Panc1 (cell line): ENCODE measurements at regions not wholly inside any gene's neighbourhood (a gene's known extent, or its start where the extent isn't known, plus 50 kb on each side); places are given as distances from the start of the nearest gene placed in this dataset.

Experiments
- ATAC-seq: fragments of 200-7000 bp; cut with Tn5 transposase; 2 replicates; pipeline ENCODE4 v1.9.1; 2020; ENCODE audit warnings: mild to moderate bottlenecking, moderate library complexity
- BruUV-seq: library from RNA; stranded (reverse); fragments of 400-500 nt; replicated peaks from 2 replicates; lab custom pipeline; 2021; lab: Mats Ljungman, UMichigan
- CTCF ChIA-PET: fragments of 300-600 bp; sonication (Branson Sonifier 250); formaldehyde crosslinking; loops from one replicate; lab custom pipeline; 2022; ENCODE audit warnings: antibody characterized with exemption; lab: Charles Lee
- POLR2A ChIA-PET: fragments of 300-600 bp; sonication (Branson Sonifier 250); formaldehyde crosslinking; loops from one replicate; lab custom pipeline; 2022; ENCODE audit warnings: antibody characterized with exemption; lab: Charles Lee
- DNase-seq: peaks from one replicate; pipeline ENCODE4 v3.0.0-alpha.2; 2010; ENCODE audit warnings: low read depth, low spot score
- H3K27ac ChIP-seq: 2 replicates; pipeline ENCODE4 v1.5.1; 2011; ENCODE audit warnings: mild to moderate bottlenecking, low read length, inconsistent platforms
- H3K27me3 ChIP-seq: fragments of 200-500 bp; sonication (Bioruptor generic); 2 replicates; pipeline ENCODE4 v1.6.0; 2014; ENCODE audit warnings: low read length, inconsistent platforms; ENCODE audit not compliant: control insufficient read depth, insufficient read depth
- H3K36me3 ChIP-seq: fragments of 200-500 bp; sonication (Bioruptor generic); 2 replicates; pipeline ENCODE4 v1.5.1; 2014; ENCODE audit warnings: inconsistent platforms, mild to moderate bottlenecking, low read length, moderate library complexity; ENCODE audit not compliant: control insufficient read depth, insufficient read depth
- H3K4me1 ChIP-seq: 2 replicates; pipeline ENCODE4 v1.5.1; 2011; ENCODE audit warnings: inconsistent platforms, mild to moderate bottlenecking, low read length, moderate library complexity; ENCODE audit not compliant: control insufficient read depth, insufficient read depth
- H3K4me3 ChIP-seq, 2 experiments: 2 replicates each; pipeline ENCODE4 v1.5.1; 2011 to 2012; ENCODE audit warnings: low read depth in 2 of 2, low read length in 2 of 2, mild to moderate bottlenecking in 2 of 2, inconsistent platforms in 1 of 2, moderate library complexity in 1 of 2
- H3K9me3 ChIP-seq: fragments of 200-500 bp; sonication (Bioruptor generic); 2 replicates; pipeline ENCODE4 v1.5.1; 2014; ENCODE audit warnings: low read depth, mild to moderate bottlenecking, inconsistent platforms, low read length, moderate library complexity; ENCODE audit not compliant: control insufficient read depth, insufficient read depth
- POLR2AphosphoS5 ChIP-seq: IDR thresholded peaks from 2 replicates; pipeline ENCODE4 v1.6.1; 2012; ENCODE audit warnings: mild to moderate bottlenecking, low read depth, low read length, moderate library complexity
- SIN3A ChIP-seq: IDR thresholded peaks from 2 replicates; pipeline ENCODE4 v1.6.1; 2012; ENCODE audit warnings: low read depth, mild to moderate bottlenecking, low read length, moderate library complexity, borderline replicate concordance; ENCODE audit not compliant: insufficient read depth
- TCF7L2 ChIP-seq: IDR thresholded peaks from 2 replicates; pipeline ENCODE4 v1.6.1; 2011; ENCODE audit warnings: mild to moderate bottlenecking, low read depth, low read length, inconsistent platforms
- in situ Hi-C: cut with HindIII; loops from 2 replicates; pipeline ENCODE4 v1.10.0; 2016; ENCODE audit warnings: low sequenced_read_pairs, low pct_unique_long_range_greater_than_20kb
- intact Hi-C: fragments of 100-400 bp; cut with micrococcal nuclease; formaldehyde crosslinking; loops from one replicate; pipeline ENCODE4 v1.10.0; 2022; ENCODE audit not compliant: unreplicated experiment
- TF ChIP-seq, protein P1 (sequence below), 2 experiments: IDR thresholded peaks; 2 replicates each; pipeline ENCODE4 v1.6.1; 2011 to 2012; ENCODE audit warnings: low read depth in 2 of 2, control low read depth in 1 of 2, low read length in 1 of 2, mild to moderate bottlenecking in 1 of 2, moderate library complexity in 1 of 2; ENCODE audit not compliant: insufficient read depth in 1 of 2
- TF ChIP-seq, protein P2 (sequence below): fragments of 450-650 bp; IDR thresholded peaks from 2 replicates; pipeline ENCODE4 v1.5.1; 2017; ENCODE audit warnings: mild to moderate bottlenecking

DNA sequence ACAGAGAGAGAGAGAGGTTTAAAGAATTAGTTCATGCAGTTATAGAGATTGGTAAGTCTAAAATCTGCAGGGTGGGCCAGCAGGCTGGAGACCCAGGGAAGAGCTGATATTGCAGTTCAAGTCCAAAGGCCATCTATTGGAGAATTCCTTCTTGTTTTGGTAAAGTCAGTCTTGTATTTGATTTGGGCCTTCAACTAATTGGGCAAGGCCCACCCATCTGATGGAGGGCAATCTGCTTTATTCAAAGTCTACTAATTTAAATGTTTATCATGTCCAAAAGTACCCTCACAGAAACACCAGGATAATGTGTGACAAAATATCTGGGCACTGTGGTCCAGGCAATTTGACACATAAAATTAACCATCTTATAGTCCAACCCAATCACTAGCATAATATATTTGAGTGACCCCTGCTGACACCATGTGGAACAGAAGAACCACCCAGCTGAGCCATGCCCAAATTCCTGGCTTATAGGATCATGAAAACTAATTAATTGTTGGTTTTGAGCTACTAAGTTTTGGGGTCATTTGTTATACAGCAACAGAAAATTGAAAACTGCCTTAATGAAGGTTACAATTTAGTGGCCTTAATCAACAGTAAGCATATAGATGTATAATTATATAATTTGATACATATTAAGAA, 109.1 kb upstream of the PLXNC1 start:
- ChIA-PET POLR2A (no interaction called here), CTCF (no interaction called here)
- DNase-seq (no peak), ATAC-seq (no peak)
- Histone ChIP-seq H3K27ac (no peak overlapping the region), H3K27me3 (no peaks in the 10 kb centered on the region), H3K9me3 (peaks cover 3% of the 10 kb centered on the region; the same call in 1 of the 2 replicates), H3K4me3 (no peak overlapping the region), H3K36me3 (no peaks in the 10 kb centered on the region), H3K4me1 (no peaks in the 10 kb centered on the region)
- TF ChIP-seq TCF7L2: no peak
- TF ChIP-seq SIN3A: no peak
- TF ChIP-seq, protein P1, sequence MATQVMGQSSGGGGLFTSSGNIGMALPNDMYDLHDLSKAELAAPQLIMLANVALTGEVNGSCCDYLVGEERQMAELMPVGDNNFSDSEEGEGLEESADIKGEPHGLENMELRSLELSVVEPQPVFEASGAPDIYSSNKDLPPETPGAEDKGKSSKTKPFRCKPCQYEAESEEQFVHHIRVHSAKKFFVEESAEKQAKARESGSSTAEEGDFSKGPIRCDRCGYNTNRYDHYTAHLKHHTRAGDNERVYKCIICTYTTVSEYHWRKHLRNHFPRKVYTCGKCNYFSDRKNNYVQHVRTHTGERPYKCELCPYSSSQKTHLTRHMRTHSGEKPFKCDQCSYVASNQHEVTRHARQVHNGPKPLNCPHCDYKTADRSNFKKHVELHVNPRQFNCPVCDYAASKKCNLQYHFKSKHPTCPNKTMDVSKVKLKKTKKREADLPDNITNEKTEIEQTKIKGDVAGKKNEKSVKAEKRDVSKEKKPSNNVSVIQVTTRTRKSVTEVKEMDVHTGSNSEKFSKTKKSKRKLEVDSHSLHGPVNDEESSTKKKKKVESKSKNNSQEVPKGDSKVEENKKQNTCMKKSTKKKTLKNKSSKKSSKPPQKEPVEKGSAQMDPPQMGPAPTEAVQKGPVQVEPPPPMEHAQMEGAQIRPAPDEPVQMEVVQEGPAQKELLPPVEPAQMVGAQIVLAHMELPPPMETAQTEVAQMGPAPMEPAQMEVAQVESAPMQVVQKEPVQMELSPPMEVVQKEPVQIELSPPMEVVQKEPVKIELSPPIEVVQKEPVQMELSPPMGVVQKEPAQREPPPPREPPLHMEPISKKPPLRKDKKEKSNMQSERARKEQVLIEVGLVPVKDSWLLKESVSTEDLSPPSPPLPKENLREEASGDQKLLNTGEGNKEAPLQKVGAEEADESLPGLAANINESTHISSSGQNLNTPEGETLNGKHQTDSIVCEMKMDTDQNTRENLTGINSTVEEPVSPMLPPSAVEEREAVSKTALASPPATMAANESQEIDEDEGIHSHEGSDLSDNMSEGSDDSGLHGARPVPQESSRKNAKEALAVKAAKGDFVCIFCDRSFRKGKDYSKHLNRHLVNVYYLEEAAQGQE (IDR thresholded peaks at IDR 0.05; ENCODE audit: insufficient read depth in 1 of 2, low read depth in 2 of 2, low read length in 1 of 2): no peak
- TF ChIP-seq POLR2AphosphoS5: no peak
- TF ChIP-seq, protein P2, sequence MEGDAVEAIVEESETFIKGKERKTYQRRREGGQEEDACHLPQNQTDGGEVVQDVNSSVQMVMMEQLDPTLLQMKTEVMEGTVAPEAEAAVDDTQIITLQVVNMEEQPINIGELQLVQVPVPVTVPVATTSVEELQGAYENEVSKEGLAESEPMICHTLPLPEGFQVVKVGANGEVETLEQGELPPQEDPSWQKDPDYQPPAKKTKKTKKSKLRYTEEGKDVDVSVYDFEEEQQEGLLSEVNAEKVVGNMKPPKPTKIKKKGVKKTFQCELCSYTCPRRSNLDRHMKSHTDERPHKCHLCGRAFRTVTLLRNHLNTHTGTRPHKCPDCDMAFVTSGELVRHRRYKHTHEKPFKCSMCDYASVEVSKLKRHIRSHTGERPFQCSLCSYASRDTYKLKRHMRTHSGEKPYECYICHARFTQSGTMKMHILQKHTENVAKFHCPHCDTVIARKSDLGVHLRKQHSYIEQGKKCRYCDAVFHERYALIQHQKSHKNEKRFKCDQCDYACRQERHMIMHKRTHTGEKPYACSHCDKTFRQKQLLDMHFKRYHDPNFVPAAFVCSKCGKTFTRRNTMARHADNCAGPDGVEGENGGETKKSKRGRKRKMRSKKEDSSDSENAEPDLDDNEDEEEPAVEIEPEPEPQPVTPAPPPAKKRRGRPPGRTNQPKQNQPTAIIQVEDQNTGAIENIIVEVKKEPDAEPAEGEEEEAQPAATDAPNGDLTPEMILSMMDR: no peak
- in situ Hi-C loops (no loop called here), intact Hi-C loops (no loop called here)
- no TSS peak for BruUV-seq

DNA sequence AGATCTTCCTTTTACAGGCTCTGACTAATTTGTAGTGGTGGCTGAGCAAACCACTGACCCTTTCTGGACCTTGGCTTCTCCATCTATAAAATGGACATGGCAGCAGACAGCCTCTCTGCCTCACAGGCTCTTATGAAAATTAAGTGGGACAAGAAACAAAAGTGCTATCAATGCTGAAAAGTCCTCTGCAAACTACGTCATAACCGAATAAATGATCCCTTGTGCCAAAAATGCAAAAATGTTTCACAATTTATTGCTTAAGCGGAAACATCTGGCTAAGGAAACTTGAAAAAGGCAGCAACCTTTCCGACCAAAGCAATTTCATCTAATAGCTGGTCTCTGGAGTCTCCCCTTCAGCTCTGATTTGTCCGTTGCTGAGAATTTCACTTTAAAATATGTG, 108.5 kb upstream of the PLXNC1 start:
- BruUV-seq: no TSS peak
- intact Hi-C loops: no loop called here
- CTCF ChIA-PET: no interaction called here

More for the DNA sequence above, 108.5 kb upstream of the PLXNC1 start:
- in situ Hi-C loops: no loop called here
- no peak for DNase-seq
- POLR2A ChIA-PET: no interaction called here
- peaks cover 3% of the 10 kb centered on the region; the same call in 1 of the 2 replicates for H3K9me3 ChIP-seq
- H3K4me3 ChIP-seq: no peak overlapping the region
- H3K36me3 ChIP-seq: no peaks in the 10 kb centered on the region
- no peak for ATAC-seq
- no peaks in the 10 kb centered on the region for H3K4me1 ChIP-seq
- H3K27me3 ChIP-seq: no peaks in the 10 kb centered on the region
- no peak overlapping the region for H3K27ac ChIP-seq
- TF ChIP-seq TCF7L2 (no peak), POLR2AphosphoS5 (no peak), SIN3A (no peak)
- TF ChIP-seq, protein P2: no peak
- TF ChIP-seq, protein P1 (IDR thresholded peaks at IDR 0.05; ENCODE audit: insufficient read depth in 1 of 2, low read depth in 2 of 2, low read length in 1 of 2): no peak
